RWPE1 (cell line): ENCODE measurements at regions not wholly inside any gene's neighbourhood (a gene's known extent, or its start where the extent isn't known, plus 50 kb on each side); places are given as distances from the start of the nearest gene placed in this dataset.
A peak's percentile ranks its signal among the peaks of the same experiment; 100 is the strongest.

Source experiments
- CTCF ChIA-PET: fragments of 350-600 bp; sonication (Branson Sonifier 250); formaldehyde crosslinking; extraction: SDS; loops from one replicate; lab custom pipeline; 2021; lab: Yijun Ruan, JAX
- POLR2A ChIA-PET: fragments of 400-600 bp; formaldehyde crosslinking; extraction: SDS; loops from one replicate; lab custom pipeline; 2020; ENCODE audit warnings: antibody characterized with exemption; ENCODE audit not compliant: low non-redundant PET; lab: Yijun Ruan, JAX
- DNase-seq: peaks from one replicate; pipeline ENCODE4 v3.0.0; 2012; ENCODE audit warnings: low spot score
- H3K27ac ChIP-seq: fragments of 450-650 bp; 2 replicates; pipeline ENCODE4 v1.5.1; 2017
- TF ChIP-seq, protein P1 (sequence below): fragments of 450-650 bp; conservative IDR thresholded peaks from 2 replicates; pipeline ENCODE4 v1.5.1; 2017; ENCODE audit warnings: low read depth, mild to moderate bottlenecking

DNA sequence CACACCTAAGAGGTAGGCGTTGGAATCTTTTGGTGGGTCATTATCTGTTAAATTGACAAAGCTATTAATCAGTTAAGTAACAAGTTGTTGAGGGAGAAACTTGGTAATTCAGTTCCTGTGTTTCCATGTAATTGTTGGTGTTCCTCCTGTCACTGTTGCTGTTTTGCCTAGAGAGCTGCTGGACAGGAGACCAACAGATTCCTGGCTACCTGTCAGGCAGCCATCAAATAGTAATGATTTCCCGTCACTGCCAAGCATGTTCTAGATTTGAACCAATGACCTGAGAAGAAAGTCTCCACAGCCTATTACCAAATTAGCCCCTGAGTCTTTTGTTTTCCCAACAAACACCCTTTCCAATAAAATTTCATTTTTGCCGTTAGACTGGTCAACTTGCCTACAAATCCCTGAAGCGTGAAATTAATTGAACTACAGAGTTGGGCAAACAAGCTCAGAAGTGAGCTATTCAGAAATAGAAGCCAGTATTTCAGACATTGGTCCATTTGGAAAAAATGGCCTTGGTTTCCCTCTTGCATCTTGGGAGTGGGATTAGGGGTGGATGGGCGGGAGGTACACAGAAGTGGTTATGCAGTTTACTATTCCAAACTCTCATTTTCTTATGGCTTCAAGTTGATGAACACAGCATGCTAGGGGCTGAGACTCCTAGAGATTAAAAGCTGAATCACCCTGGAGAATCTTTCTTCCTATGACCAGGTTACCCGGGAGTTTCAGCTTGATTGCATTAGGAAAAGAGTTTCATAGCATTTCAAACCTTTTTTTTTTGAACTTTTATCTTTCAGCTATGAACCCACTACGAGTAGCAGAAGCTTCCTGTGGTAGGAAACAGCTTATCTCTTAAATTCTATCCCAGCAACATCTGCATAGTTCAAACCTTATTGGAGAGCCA lies 262.8 kb upstream of the MAF start:
- CTCF ChIA-PET, result no interaction called here
- H3K27ac ChIP-seq, result no peak overlapping the region
- DNase-seq, result no peak

DNA sequence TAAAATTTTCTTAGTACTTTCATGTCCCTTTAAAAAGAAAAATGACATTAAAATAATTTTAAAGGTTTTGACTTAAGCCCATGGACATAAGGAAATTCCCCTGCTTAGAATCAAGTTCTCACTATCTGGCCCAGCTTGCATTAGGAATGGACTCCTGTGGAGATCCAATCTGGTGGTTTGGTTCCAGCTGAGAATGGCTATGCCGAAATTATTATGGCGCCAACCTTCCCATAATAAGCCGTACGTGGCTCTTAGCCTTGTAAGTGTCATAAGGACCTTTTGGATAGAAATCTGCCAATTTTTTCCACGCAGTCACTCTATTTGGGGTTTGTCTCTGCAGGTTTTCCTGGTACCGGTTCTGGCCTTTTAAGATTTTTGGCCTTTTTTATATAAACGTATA lies 262.1 kb upstream of the MAF start:
- POLR2A ChIA-PET, result no interaction called here
- no peak overlapping the region for H3K27ac ChIP-seq
- TF ChIP-seq, protein P1, sequence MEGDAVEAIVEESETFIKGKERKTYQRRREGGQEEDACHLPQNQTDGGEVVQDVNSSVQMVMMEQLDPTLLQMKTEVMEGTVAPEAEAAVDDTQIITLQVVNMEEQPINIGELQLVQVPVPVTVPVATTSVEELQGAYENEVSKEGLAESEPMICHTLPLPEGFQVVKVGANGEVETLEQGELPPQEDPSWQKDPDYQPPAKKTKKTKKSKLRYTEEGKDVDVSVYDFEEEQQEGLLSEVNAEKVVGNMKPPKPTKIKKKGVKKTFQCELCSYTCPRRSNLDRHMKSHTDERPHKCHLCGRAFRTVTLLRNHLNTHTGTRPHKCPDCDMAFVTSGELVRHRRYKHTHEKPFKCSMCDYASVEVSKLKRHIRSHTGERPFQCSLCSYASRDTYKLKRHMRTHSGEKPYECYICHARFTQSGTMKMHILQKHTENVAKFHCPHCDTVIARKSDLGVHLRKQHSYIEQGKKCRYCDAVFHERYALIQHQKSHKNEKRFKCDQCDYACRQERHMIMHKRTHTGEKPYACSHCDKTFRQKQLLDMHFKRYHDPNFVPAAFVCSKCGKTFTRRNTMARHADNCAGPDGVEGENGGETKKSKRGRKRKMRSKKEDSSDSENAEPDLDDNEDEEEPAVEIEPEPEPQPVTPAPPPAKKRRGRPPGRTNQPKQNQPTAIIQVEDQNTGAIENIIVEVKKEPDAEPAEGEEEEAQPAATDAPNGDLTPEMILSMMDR, result no peak
- CTCF ChIA-PET, result no interaction called here
- DNase-seq, result no peak

More for the DNA sequence above, 262.8 kb upstream of the MAF start:
- TF ChIP-seq, protein P1, result no peak
- POLR2A ChIA-PET, result interaction anchor here (0.5 kb wide), 1 partner anchor 13 kb away, joined by 3 read pairs; no protein-coding TSS in a partner anchor

DNA sequence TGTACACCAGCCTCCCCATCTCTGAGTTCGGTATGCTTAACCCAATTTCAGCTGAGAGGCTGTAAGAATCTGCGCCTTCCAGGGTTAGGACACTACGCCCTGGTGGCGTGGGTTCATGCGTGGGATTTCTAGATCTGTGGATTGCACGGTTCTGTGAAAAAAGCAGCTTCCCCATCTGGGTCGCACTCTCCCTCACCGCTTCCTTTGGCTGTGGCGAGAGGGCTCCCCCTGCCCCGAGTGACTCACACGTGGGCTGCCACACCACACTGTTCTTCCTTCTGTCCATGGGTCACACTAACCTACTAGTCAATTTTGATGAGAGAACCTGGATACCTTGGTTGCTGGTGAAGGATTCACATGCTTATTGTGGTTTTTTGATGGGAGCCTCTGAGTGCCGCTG lies 256.0 kb upstream of the MAF start:
- ChIA-PET POLR2A (no interaction called here), CTCF (no interaction called here)
- DNase-seq, result no peak
- no peak overlapping the region for H3K27ac ChIP-seq
- TF ChIP-seq, protein P1, result no peak

DNA sequence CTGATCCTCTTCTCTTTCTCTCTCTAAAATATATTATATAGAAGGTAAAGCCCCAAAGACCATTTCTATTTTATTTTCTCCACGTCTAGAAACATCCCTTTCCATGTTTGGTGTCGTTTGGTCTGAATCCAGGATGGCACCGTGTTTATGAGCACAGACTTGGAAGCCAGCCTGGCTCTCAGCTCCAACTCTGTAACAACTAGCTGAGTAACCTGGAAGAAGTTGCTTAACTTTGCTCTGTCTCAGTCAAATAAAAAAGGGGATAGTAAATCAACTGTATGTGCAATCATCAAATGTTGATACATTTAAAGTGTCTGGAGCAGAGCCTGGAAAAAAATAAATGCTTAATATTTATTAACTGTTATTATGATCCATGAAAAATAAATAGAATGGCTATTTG lies 249.8 kb upstream of the MAF start:
- ChIA-PET POLR2A (no interaction called here), CTCF (interaction anchor here (0.6 kb wide), 1 partner anchor 535 kb away, joined by 3 read pairs; no protein-coding TSS in a partner anchor)
- no peak for DNase-seq
- peak overlapping the region; percentile 98 for H3K27ac ChIP-seq
- TF ChIP-seq, protein P1, result no peak

DNA sequence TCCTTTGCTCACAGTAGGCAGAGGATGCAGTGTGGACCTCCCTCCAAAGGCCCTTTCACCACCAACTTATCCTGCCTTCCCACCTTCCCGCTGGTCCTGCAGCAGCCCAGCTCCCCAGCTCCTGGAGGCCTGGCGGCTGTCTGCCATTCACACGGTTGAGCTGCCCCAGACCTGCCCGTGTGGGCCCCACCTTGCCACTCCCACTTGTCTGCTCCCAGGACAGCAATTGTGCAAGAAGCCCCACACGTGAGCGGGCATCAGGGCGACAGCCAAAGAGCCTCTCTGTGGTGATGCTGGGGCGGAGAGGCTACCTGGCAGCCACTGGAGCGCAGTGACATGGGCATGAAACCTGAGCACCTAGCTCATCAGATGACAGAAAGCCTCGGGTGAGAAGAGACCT lies 248.6 kb upstream of the MAF start:
- CTCF ChIA-PET, result no interaction called here
- peak overlapping the region; percentile 98 for H3K27ac ChIP-seq
- POLR2A ChIA-PET, result no interaction called here
- DNase-seq, result peak; percentile 26
- TF ChIP-seq, protein P1, result no peak

DNA sequence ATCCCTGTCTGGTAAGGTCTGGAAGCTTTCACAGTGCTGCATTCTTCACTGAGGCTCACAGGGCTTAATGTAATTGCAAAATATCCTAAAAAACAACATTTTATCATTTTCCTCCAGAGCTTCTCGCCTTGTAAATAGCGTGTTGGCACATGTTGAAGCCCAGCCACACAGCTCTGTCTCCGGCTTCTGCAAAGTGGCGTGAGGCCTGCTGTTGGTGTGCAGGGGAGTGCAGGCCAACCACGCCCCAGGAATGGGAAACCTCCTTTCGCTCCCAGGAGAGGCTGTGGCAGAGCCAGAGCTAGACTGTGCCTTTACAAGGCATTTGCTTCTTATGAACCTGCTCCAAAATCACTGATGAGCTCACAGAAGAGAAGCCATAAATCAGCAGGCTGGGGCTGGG lies 248.2 kb upstream of the MAF start:
- H3K27ac ChIP-seq, result peak overlapping the region; percentile 98
- ChIA-PET CTCF (interaction anchor here (0.6 kb wide), 1 partner anchor 72 kb away, joined by 3 read pairs; no protein-coding TSS in a partner anchor), POLR2A (interaction anchor here (0.6 kb wide), 1 partner anchor 120 kb away, joined by 3 read pairs; no protein-coding TSS in a partner anchor)
- TF ChIP-seq, protein P1, result no peak
- DNase-seq, result peak; percentile 61
